ENCODE measurements at regions not wholly inside any gene's neighbourhood (a gene's known extent, or its start where the extent isn't known, plus 50 kb on each side); places are given as distances from the start of the nearest gene placed in this dataset.

- no peak for DNase-seq (ENCODE audit: low read depth)
- H3K4me3 ChIP-seq (ENCODE audit: low read depth, low read length): no peak overlapping the region
- in situ Hi-C loops (cut with HindIII; ENCODE audit: low sequenced_read_pairs): loop anchor here (25.0 kb wide), 1 partner anchor 449 kb away; no protein-coding TSS in a partner anchor
- TF ChIP-seq CTCF (IDR thresholded peaks at IDR 0.05; ENCODE audit: low read depth, low read length, missing control alignments): no peak
Observed at GRCh38 chr5:164010900-164011299, 505.5 kb downstream of the MAT2B start.

DNA sequence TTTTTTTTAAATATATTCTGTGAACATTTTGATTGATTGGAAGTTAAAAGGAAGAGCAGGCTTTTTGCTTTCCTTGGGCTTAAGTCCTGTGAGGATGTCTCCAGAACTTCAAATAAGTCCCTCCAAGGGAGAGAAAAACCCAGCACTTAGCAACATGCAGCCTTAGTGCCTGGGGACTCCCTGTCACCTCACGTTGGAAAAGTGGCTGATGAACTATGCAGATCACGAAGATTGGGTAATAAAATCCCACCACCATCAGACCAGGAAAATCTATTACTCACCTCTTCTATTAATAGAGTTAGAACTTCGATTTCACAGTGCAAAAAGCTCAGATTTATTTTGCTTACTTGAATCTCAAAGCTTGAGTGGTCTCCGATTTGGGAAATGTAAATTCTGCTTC, 507.0 kb downstream of the MAT2B start:
- in situ Hi-C loops (cut with HindIII; ENCODE audit: low sequenced_read_pairs): loop anchor here (25.0 kb wide), 1 partner anchor 450 kb away; no protein-coding TSS in a partner anchor
- no peak for DNase-seq (ENCODE audit: low read depth)
- TF ChIP-seq CTCF (IDR thresholded peaks at IDR 0.05; ENCODE audit: low read depth, low read length, missing control alignments): no peak
- no peak overlapping the region for H3K4me3 ChIP-seq (ENCODE audit: low read depth, low read length)

DNA sequence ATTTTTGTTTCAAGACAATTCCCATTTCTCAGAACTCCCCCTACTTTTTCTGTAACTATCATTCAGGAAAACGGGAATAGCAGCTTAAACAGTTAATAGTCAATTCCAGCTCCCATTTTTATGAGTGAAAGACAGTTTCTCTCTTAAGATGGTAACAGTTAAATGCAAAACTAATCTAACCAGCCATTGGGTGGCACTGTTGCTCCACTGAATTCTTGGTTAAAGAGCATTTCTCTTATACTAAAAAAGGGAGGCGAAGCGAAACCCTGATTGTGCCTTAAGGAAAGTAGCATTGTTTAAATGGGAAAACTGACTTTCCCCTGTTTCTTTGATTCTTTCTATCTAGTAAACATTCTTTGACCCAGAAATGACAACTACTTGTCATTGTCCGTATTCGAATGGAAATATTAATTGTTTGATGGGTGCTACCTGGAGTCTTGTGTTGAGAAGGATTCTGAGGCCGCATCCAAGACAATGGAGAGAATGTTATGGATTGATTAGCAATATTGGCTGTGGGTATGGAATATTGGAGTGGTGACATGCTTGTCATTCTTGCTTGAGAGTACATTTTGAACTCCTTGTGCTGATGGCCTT, 507.8 kb downstream of the MAT2B start:
- H3K4me3 ChIP-seq (ENCODE audit: low read depth, low read length): no peak overlapping the region
- in situ Hi-C loops (cut with HindIII; ENCODE audit: low sequenced_read_pairs): loop anchor here (25.0 kb wide), 1 partner anchor 451 kb away; no protein-coding TSS in a partner anchor
- TF ChIP-seq CTCF (IDR thresholded peaks at IDR 0.05; ENCODE audit: low read depth, low read length, missing control alignments): peak; percentile 60
- peak; percentile 77 for DNase-seq (ENCODE audit: low read depth)

DNA sequence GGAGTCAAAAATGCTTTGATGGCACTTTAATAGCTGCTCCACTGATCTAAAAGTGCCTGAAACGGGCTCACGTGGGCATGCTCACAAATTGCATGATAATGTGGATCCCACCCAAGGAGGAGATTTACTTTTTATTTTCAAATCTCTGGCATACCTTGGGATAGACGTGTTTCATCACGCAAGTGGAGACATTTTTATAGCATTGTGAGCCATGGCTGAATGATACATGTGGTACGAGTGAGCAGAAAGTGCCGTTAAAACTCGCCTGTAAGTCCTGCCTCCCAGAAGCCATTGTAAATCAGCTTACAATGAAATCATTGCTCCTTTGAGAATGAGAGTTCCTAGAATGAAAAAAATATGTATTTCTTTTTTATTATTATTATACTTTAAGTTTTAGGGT, 514.7 kb downstream of the MAT2B start:
- in situ Hi-C loops (cut with HindIII; ENCODE audit: low sequenced_read_pairs): loop anchor here (25.0 kb wide), 1 partner anchor 458 kb away; no protein-coding TSS in a partner anchor
- H3K4me3 ChIP-seq (ENCODE audit: low read depth, low read length): no peak overlapping the region
- DNase-seq (ENCODE audit: low read depth): no peak

GRCh38 chr5:164027738-164028137, 522.3 kb downstream of the MAT2B start:
- no peak for TF ChIP-seq CTCF (IDR thresholded peaks at IDR 0.05; ENCODE audit: low read depth, low read length, missing control alignments)
- DNase-seq (ENCODE audit: low read depth): no peak
- H3K4me3 ChIP-seq (ENCODE audit: low read depth, low read length): no peak overlapping the region
- in situ Hi-C loops (cut with HindIII; ENCODE audit: low sequenced_read_pairs): no loop called here

More for the DNA sequence above, 514.7 kb downstream of the MAT2B start:
- TF ChIP-seq CTCF (IDR thresholded peaks at IDR 0.05; ENCODE audit: low read depth, low read length, missing control alignments): no peak

DNA sequence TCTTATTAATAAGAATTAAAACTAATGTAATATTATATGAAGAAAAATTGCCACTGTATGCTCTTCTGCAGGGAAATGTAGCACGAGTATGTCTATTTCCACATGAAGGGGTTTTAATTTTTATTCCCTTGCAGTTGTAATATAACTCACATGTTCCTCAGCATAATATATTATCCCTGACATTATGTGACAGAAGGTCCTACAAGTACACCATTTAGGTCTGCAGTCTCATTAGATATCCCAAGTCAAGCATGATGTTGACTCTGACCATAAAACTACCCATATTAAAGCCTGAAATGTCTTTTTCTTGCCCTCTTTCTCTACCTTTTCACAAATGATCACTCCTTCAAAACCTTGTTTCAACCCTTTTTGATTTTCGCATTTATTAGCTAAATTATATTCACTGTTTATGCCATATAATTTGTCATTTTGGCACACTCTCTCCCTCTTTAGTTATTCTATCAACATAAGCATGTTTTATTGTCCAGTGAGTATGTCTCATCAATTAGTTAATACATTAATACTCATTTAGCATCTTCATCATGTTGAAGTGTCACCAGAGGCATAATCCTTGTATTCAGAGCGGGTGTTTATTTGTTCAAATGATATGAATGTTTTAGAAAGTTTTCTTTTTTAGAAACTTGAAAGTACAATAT, 532.8 kb downstream of the MAT2B start:
- TF ChIP-seq CTCF (IDR thresholded peaks at IDR 0.05; ENCODE audit: low read depth, low read length, missing control alignments): no peak
- no peak for DNase-seq (ENCODE audit: low read depth)
- in situ Hi-C loops (cut with HindIII; ENCODE audit: low sequenced_read_pairs): no loop called here
- no peak overlapping the region for H3K4me3 ChIP-seq (ENCODE audit: low read depth, low read length)

Measured in astrocyte of the cerebellum (primary cell).